ENCODE measurements at regions not wholly inside any gene's neighbourhood (a gene's known extent, or its start where the extent isn't known, plus 50 kb on each side); places are given as distances from the start of the nearest gene placed in this dataset.
"Not testable (repeated sequence)": the region's sequence is repeated elsewhere in the genome, so short reads cannot be mapped to it uniquely, and the experiment has no call there.

GRCh38 chr18:10252952-10253705 lies 201.3 kb upstream of the APCDD1 start:
- no peaks in the 10 kb centered on the region for H3K36me3 Mint-ChIP-seq (ENCODE audit: insufficient read depth, unreplicated experiment)
- no peak overlapping the region for H3K27ac Mint-ChIP-seq (ENCODE audit: low read depth, unreplicated experiment)
- no peak for DNase-seq (ENCODE audit: unreplicated experiment)
- intact Hi-C loops (cut with micrococcal nuclease): no loop called here
- BruUV-seq (replicated peaks): no TSS peak
- CTCF ChIA-PET: interaction anchor here (1.0 to 1.6 kb wide), 2 partner anchors 25 to 28 kb away, joined by 3 to 4 read pairs; no protein-coding TSS in a partner anchor
- no peak overlapping the region for H3K4me3 Mint-ChIP-seq (ENCODE audit: unreplicated experiment)
- TF ChIP-seq, protein P1, sequence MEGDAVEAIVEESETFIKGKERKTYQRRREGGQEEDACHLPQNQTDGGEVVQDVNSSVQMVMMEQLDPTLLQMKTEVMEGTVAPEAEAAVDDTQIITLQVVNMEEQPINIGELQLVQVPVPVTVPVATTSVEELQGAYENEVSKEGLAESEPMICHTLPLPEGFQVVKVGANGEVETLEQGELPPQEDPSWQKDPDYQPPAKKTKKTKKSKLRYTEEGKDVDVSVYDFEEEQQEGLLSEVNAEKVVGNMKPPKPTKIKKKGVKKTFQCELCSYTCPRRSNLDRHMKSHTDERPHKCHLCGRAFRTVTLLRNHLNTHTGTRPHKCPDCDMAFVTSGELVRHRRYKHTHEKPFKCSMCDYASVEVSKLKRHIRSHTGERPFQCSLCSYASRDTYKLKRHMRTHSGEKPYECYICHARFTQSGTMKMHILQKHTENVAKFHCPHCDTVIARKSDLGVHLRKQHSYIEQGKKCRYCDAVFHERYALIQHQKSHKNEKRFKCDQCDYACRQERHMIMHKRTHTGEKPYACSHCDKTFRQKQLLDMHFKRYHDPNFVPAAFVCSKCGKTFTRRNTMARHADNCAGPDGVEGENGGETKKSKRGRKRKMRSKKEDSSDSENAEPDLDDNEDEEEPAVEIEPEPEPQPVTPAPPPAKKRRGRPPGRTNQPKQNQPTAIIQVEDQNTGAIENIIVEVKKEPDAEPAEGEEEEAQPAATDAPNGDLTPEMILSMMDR (IDR thresholded peaks at IDR 0.05; ENCODE audit: unreplicated experiment): no peak
- no peaks in the 10 kb centered on the region for H3K9me3 Mint-ChIP-seq (ENCODE audit: unreplicated experiment)
- H3K4me1 Mint-ChIP-seq (ENCODE audit: insufficient read depth, unreplicated experiment): no peaks in the 10 kb centered on the region
- no peaks in the 10 kb centered on the region for H3K27me3 Mint-ChIP-seq (ENCODE audit: insufficient read depth, unreplicated experiment)
- POLR2A ChIA-PET: no interaction called here

GRCh38 chr18:10256276-10256675 lies 198.2 kb upstream of the APCDD1 start:
- H3K4me1 Mint-ChIP-seq (ENCODE audit: insufficient read depth, unreplicated experiment): peaks cover 12% of the 10 kb centered on the region
- DNase-seq (ENCODE audit: unreplicated experiment); H3K4me3 Mint-ChIP-seq (ENCODE audit: unreplicated experiment); POLR2A ChIA-PET; H3K27ac Mint-ChIP-seq (ENCODE audit: low read depth, unreplicated experiment); H3K27me3 Mint-ChIP-seq (ENCODE audit: insufficient read depth, unreplicated experiment); H3K36me3 Mint-ChIP-seq (ENCODE audit: insufficient read depth, unreplicated experiment); H3K9me3 Mint-ChIP-seq (ENCODE audit: unreplicated experiment); intact Hi-C loops (cut with micrococcal nuclease); BruUV-seq (replicated peaks): not testable (repeated sequence)
- CTCF ChIA-PET: interaction anchor here (0.9 kb wide), 1 partner anchor 15 kb away, joined by 3 read pairs; no protein-coding TSS in a partner anchor

DNA sequence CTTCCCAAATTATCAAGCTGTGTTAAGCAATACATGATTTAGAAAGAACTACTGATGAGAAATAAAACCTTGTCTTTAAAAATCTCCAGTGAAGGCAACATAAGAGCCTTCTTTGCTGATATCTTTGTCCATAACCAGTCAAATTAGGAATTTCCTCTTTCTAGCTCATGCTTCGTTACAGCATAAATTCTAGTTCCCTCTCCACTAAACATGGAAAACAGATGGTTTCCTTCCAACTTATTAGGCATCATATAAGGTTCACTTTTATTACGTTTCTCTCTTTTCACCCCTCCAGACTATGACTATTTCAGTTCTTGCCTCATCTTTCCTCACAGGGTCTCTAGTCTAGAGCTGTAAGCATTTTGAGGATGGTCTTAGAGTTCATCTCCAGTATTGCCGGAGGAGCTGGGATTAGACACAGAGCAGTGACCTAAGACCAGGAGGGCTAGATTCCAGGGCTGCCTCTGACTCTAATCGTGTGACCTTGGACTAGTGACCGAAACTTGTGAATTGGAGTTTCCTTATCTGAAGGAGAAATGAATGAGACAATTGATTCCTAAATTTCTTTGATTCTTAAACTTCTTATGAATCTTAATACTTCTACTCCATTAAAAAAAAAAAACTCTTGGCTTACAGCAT lies 195.5 kb upstream of the APCDD1 start:
- H3K4me3 Mint-ChIP-seq (ENCODE audit: unreplicated experiment): no peak overlapping the region
- BruUV-seq (replicated peaks): no TSS peak
- H3K27me3 Mint-ChIP-seq (ENCODE audit: insufficient read depth, unreplicated experiment): no peaks in the 10 kb centered on the region
- DNase-seq (ENCODE audit: unreplicated experiment): no peak
- H3K36me3 Mint-ChIP-seq (ENCODE audit: insufficient read depth, unreplicated experiment): no peaks in the 10 kb centered on the region
- CTCF ChIA-PET: interaction anchor here (0.6 kb wide), 1 partner anchor 298 kb away, joined by 4 read pairs; no protein-coding TSS in a partner anchor
- POLR2A ChIA-PET: interaction anchor here (0.6 to 1.0 kb wide), 2 partner anchors 20 to 24 kb away, joined by 3 read pairs; no protein-coding TSS in a partner anchor
- H3K9me3 Mint-ChIP-seq (ENCODE audit: unreplicated experiment): no peaks in the 10 kb centered on the region
- H3K27ac Mint-ChIP-seq (ENCODE audit: low read depth, unreplicated experiment): no peak overlapping the region
- intact Hi-C loops (cut with micrococcal nuclease): no loop called here
- H3K4me1 Mint-ChIP-seq (ENCODE audit: insufficient read depth, unreplicated experiment): peaks cover 18% of the 10 kb centered on the region
- TF ChIP-seq, protein P1 (IDR thresholded peaks at IDR 0.05; ENCODE audit: unreplicated experiment): no peak

DNA sequence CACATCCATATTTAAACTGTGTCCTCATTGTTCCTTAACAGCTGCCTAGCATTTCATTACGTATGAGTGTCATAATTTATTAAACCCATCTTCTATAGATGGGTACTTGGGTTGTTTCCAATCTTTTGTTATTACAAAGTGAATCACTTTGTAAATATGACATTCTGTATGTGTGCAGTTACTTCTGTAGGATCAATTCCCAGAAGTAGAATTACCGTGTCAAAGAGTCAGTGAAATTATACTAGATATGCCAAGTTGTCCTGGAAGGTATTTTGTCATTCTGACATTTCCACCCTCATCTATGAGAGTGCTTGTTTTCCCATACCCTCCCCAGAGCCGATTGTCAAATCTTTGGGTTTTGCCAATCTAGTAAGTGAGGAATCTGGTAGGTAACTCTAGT lies 194.5 kb upstream of the APCDD1 start:
- peaks cover 18% of the 10 kb centered on the region for H3K4me1 Mint-ChIP-seq (ENCODE audit: insufficient read depth, unreplicated experiment)
- no peak overlapping the region for H3K27ac Mint-ChIP-seq (ENCODE audit: low read depth, unreplicated experiment)
- TF ChIP-seq, protein P1 (IDR thresholded peaks at IDR 0.05; ENCODE audit: unreplicated experiment): no peak
- H3K36me3 Mint-ChIP-seq (ENCODE audit: insufficient read depth, unreplicated experiment): no peaks in the 10 kb centered on the region
- no peaks in the 10 kb centered on the region for H3K9me3 Mint-ChIP-seq (ENCODE audit: unreplicated experiment)
- DNase-seq (ENCODE audit: unreplicated experiment): peak; percentile 22
- POLR2A ChIA-PET: interaction anchor here (1.0 kb wide), 1 partner anchor 21 kb away, joined by 3 read pairs; no protein-coding TSS in a partner anchor
- intact Hi-C loops (cut with micrococcal nuclease): no loop called here
- H3K27me3 Mint-ChIP-seq (ENCODE audit: insufficient read depth, unreplicated experiment): no peaks in the 10 kb centered on the region
- BruUV-seq (replicated peaks): no TSS peak
- no peak overlapping the region for H3K4me3 Mint-ChIP-seq (ENCODE audit: unreplicated experiment)
- CTCF ChIA-PET: no interaction called here
